GM19395 (cell line): ENCODE measurements at regions not wholly inside any gene's neighbourhood (a gene's known extent, or its start where the extent isn't known, plus 50 kb on each side); places are given as distances from the start of the nearest gene placed in this dataset.

Experiments used
- ATAC-seq: cut with Tn5 transposase; IDR thresholded peaks from one replicate; pipeline ENCODE4 v1.9.1; 2021; ENCODE audit warnings: mild to moderate bottlenecking, moderate library complexity; ENCODE audit not compliant: unreplicated experiment

GRCh38 chr5:71864730-71865601, 145.9 kb downstream of the CARTPT start:
- ATAC-seq, result no peak

- no peak for ATAC-seq
Measured at GRCh38 chr5:71865665-71866320, 146.7 kb downstream of the CARTPT start.

- no peak for ATAC-seq
Measured at GRCh38 chr5:71872311-71872864, 153.3 kb downstream of the CARTPT start.

- no peak for ATAC-seq
Measured at GRCh38 chr5:71873191-71873591, 154.1 kb downstream of the CARTPT start.

GRCh38 chr5:71874521-71874920, 155.4 kb downstream of the CARTPT start:
- ATAC-seq, result no peak

- no peak for ATAC-seq
Measured at GRCh38 chr5:71877511-71877910, 158.4 kb downstream of the CARTPT start.

- no peak for ATAC-seq
Measured at GRCh38 chr5:71880536-71880935, 161.5 kb downstream of the CARTPT start.

- ATAC-seq, result no peak
Measured at GRCh38 chr5:71882826-71883741, 164.0 kb downstream of the CARTPT start.

GRCh38 chr5:71883742-71884103, 164.6 kb downstream of the CARTPT start:
- ATAC-seq, result no peak

- no peak for ATAC-seq
Measured at GRCh38 chr5:71884926-71885325, 165.9 kb downstream of the CARTPT start.

- ATAC-seq, result no peak
Measured at GRCh38 chr5:71886406-71886805, 167.3 kb downstream of the CARTPT start.

GRCh38 chr5:71887680-71888079, 168.6 kb downstream of the CARTPT start:
- ATAC-seq, result peak; percentile 99

GRCh38 chr5:71891406-71891805, 172.3 kb downstream of the CARTPT start:
- ATAC-seq, result no peak

GRCh38 chr5:71891856-71892255, 172.8 kb downstream of the CARTPT start:
- ATAC-seq, result no peak

- no peak for ATAC-seq
Measured at GRCh38 chr5:71892641-71893365, 173.7 kb downstream of the CARTPT start.

- ATAC-seq, result no peak
Measured at GRCh38 chr5:71893451-71893850, 174.4 kb downstream of the CARTPT start.

- ATAC-seq, result no peak
Measured at GRCh38 chr5:71894091-71894490, 175.0 kb downstream of the CARTPT start.

- no peak for ATAC-seq
Measured at GRCh38 chr5:71895546-71895945, 176.5 kb downstream of the CARTPT start.

- no peak for ATAC-seq
Measured at GRCh38 chr5:71899865-71900342, 180.8 kb downstream of the CARTPT start.

- no peak for ATAC-seq
Measured at GRCh38 chr5:71903808-71904207, 184.7 kb downstream of the CARTPT start.
